Ishikawa (cell line): ENCODE measurements at regions not wholly inside any gene's neighbourhood (a gene's known extent, or its start where the extent isn't known, plus 50 kb on each side); places are given as distances from the start of the nearest gene placed in this dataset.

Experiments
- CEBPB ChIP-seq: IDR thresholded peaks from 2 replicates; pipeline ENCODE4 v1.6.1; 2012
- CREB1 ChIP-seq: IDR thresholded peaks from 2 replicates; pipeline ENCODE4 v1.6.1; 2012; ENCODE audit warnings: low read depth
- EGR1 ChIP-seq: IDR thresholded peaks from 2 replicates; pipeline ENCODE4 v1.6.1; 2012
- EP300 ChIP-seq: IDR thresholded peaks from 2 replicates; pipeline ENCODE4 v1.6.1; 2012; ENCODE audit warnings: borderline replicate concordance
- FOXM1 ChIP-seq: IDR thresholded peaks from 2 replicates; pipeline ENCODE4 v1.6.1; 2012; ENCODE audit warnings: low read depth, borderline replicate concordance
- MAX ChIP-seq: IDR thresholded peaks from 2 replicates; pipeline ENCODE4 v1.6.1; 2012
- NFIC ChIP-seq: IDR thresholded peaks from 2 replicates; pipeline ENCODE4 v1.6.1; 2012
- RAD21 ChIP-seq: IDR thresholded peaks from 2 replicates; pipeline ENCODE4 v1.6.1; 2012; ENCODE audit warnings: low read depth
- REST ChIP-seq: IDR thresholded peaks from 2 replicates; pipeline ENCODE4 v1.6.1; 2012; ENCODE audit warnings: low read depth, mild to moderate bottlenecking
- TAF1 ChIP-seq: IDR thresholded peaks from 2 replicates; pipeline ENCODE4 v1.6.1; 2012; ENCODE audit warnings: low read depth, mild to moderate bottlenecking
- TCF12 ChIP-seq: IDR thresholded peaks from 2 replicates; pipeline ENCODE4 v1.6.1; 2012; ENCODE audit warnings: low read depth
- TEAD4 ChIP-seq: IDR thresholded peaks from 2 replicates; pipeline ENCODE4 v1.6.1; 2012
- USF1 ChIP-seq: IDR thresholded peaks from 2 replicates; pipeline ENCODE4 v1.6.1; 2012
- YY1 ChIP-seq: IDR thresholded peaks from 2 replicates; pipeline ENCODE4 v1.6.1; 2012; ENCODE audit warnings: low read depth
- ZBTB7A ChIP-seq: IDR thresholded peaks from 2 replicates; pipeline ENCODE4 v1.6.1; 2012; ENCODE audit warnings: low read depth

GRCh38 chr6:113394729-113395128, 462.4 kb upstream of the MARCKS start:
- TF ChIP-seq RAD21 (no peak), NFIC (no peak), TEAD4 (no peak), USF1 (no peak), CREB1 (no peak), ZBTB7A (no peak), TAF1 (no peak), REST (no peak), CEBPB (no peak), FOXM1 (no peak), EGR1 (no peak), TCF12 (no peak), YY1 (no peak), EP300 (no peak), MAX (no peak)

DNA sequence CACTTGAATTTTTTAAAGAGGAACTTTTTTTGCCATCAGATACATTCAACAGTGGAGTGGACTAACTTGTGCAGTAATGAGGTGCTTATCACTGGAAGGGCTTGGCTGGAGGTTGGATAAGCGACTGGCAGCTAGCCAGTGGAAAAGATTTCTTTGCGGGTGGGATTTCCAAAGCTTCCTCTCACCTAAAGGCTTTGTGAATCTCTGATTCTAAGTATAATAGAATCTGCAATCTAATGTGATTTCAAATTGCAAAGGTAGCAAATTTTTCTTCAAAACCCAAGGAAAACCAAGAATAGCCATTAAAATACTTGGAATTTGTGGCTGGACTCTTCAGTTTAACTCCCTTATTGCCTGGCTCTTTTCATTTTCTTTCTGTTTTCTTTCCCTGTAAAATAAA, 460.4 kb upstream of the MARCKS start:
- TF ChIP-seq TEAD4 (no peak), RAD21 (no peak), TAF1 (no peak), TCF12 (no peak), NFIC (no peak), EGR1 (no peak), CEBPB (no peak), CREB1 (no peak), USF1 (no peak), YY1 (no peak), FOXM1 (no peak), ZBTB7A (no peak), MAX (no peak)

DNA sequence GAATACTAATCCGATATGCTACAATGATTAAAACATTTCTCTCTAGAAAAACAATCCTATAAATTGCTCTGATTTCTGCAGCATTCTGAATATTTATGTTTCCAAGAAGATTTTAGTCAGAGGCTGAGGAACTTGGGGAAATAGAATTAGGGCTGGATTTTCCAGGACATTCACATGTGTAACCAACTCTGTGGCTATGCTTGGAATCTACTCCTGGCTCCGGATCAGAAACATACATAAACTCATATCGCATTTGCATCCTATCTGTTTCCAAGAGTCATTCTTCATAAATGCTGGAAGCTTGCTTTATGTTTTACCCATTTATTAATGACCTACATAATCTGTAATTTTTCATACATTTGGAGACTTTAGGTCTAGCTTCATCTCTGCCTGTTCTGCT, 459.9 kb upstream of the MARCKS start:
- TF ChIP-seq TAF1 (no peak), ZBTB7A (no peak), EGR1 (no peak), MAX (no peak), RAD21 (no peak), CEBPB (no peak), EP300 (no peak), TCF12 (no peak), NFIC (no peak), TEAD4 (no peak), YY1 (no peak), USF1 (no peak), REST (no peak), FOXM1 (no peak), CREB1 (no peak)

DNA sequence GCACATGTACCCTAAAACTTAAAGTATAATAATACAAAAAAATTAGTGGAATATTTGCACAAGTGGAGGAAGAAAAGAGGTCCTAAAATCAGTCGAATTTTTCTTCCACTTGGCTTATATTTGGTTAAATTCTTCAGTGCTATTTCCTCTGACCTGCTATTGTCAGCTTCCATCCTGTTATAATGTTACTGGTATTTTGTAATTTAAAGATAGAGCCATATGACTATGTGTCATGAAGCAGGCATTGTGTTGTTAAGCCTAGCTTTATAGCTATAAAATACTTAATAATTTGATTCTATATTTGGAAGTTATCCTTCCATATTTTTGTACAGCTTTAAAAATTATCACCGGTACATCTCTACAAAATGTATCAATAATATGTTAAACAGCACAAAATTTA, 455.9 kb upstream of the MARCKS start:
- no peak for TF ChIP-seq YY1
- no peak for TF ChIP-seq TAF1
- TF ChIP-seq TEAD4: no peak
- no peak for TF ChIP-seq TCF12
- TF ChIP-seq REST: no peak
- TF ChIP-seq RAD21: no peak
- TF ChIP-seq MAX: no peak
- TF ChIP-seq ZBTB7A: no peak
- TF ChIP-seq NFIC: no peak
